Nephron progenitor cell (in vitro differentiated cells): ENCODE measurements at regions not wholly inside any gene's neighbourhood (a gene's known extent, or its start where the extent isn't known, plus 50 kb on each side); places are given as distances from the start of the nearest gene placed in this dataset.

Experiments
- DNase-seq: peaks from one replicate; pipeline ENCODE4 v3.0.0; 2021
- H3K27ac Mint-ChIP-seq: 2 replicates; pipeline ENCODE4 v1.8.0; 2021; ENCODE audit warnings: mild to moderate bottlenecking, moderate library complexity, mixed read lengths
- H3K27me3 Mint-ChIP-seq: 2 replicates; pipeline ENCODE4 v1.8.0; 2021; ENCODE audit warnings: mild to moderate bottlenecking, low read depth, mixed read lengths; ENCODE audit not compliant: poor library complexity
- H3K36me3 Mint-ChIP-seq: 2 replicates; pipeline ENCODE4 v1.8.0; 2021; ENCODE audit warnings: low read depth, mixed read lengths
- H3K4me1 Mint-ChIP-seq: 2 replicates; pipeline ENCODE4 v1.8.0; 2021; ENCODE audit warnings: mixed read lengths
- H3K4me3 Mint-ChIP-seq: 2 replicates; pipeline ENCODE4 v1.8.0; 2021; ENCODE audit warnings: mild to moderate bottlenecking, moderate library complexity, mixed read lengths
- H3K9me3 Mint-ChIP-seq: 2 replicates; pipeline ENCODE4 v1.8.0; 2021; ENCODE audit warnings: mild to moderate bottlenecking, moderate library complexity, mixed read lengths
- TF ChIP-seq, protein P1 (sequence below): fragments of 200-600 bp; sonication (generic); IDR thresholded peaks from 2 replicates; pipeline ENCODE4 v1.5.0; 2021; ENCODE audit warnings: antibody characterized with exemption

DNA sequence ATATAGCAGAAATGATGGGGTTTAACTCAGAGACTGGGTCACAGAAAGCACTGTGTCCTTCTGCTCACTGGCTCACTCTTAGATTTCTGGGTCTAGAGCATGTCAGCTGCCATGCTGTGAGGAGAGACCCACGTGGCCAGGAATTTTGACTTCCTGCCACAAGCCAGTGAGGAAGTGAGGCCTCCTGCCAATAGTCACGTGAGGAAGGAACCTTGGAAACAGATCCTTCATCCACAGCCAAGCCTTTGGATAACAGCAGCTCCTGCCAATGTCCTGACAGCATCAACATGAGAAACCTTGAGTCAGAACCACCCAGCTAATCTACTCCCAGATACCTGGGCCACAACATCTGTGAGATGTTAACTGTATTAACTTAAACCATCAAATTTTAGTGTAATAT lies 114.5 kb upstream of the PLPPR5 start:
- no peak for DNase-seq
- H3K9me3 Mint-ChIP-seq, result no peaks in the 10 kb centered on the region
- no peak overlapping the region for H3K27ac Mint-ChIP-seq
- no peaks in the 10 kb centered on the region for H3K36me3 Mint-ChIP-seq
- H3K27me3 Mint-ChIP-seq, result no peaks in the 10 kb centered on the region
- no peak overlapping the region for H3K4me3 Mint-ChIP-seq
- no peaks in the 10 kb centered on the region for H3K4me1 Mint-ChIP-seq
- TF ChIP-seq, protein P1, sequence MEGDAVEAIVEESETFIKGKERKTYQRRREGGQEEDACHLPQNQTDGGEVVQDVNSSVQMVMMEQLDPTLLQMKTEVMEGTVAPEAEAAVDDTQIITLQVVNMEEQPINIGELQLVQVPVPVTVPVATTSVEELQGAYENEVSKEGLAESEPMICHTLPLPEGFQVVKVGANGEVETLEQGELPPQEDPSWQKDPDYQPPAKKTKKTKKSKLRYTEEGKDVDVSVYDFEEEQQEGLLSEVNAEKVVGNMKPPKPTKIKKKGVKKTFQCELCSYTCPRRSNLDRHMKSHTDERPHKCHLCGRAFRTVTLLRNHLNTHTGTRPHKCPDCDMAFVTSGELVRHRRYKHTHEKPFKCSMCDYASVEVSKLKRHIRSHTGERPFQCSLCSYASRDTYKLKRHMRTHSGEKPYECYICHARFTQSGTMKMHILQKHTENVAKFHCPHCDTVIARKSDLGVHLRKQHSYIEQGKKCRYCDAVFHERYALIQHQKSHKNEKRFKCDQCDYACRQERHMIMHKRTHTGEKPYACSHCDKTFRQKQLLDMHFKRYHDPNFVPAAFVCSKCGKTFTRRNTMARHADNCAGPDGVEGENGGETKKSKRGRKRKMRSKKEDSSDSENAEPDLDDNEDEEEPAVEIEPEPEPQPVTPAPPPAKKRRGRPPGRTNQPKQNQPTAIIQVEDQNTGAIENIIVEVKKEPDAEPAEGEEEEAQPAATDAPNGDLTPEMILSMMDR, result no peak

DNA sequence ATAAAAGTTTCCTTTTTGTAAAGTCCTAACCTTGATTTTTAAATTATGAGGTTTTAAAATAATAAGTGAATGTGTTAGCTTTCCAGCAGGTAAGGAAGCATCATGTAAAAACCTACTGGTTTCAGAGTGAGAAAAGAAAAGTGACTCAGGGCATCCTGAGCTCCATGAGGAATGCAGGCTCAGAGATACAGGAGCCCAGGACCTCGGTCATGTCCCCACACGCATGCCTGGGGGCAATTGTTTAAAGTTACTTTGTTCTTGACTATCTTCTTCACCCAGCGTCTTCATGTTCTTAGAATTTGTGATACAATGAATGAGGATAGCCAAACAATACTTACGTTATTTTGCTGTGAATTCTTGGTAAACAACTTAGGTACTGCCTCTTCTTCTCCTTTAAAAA lies 117.4 kb upstream of the PLPPR5 start:
- DNase-seq, result no peak
- H3K27me3 Mint-ChIP-seq, result no peaks in the 10 kb centered on the region
- TF ChIP-seq, protein P1, result no peak
- H3K27ac Mint-ChIP-seq, result no peak overlapping the region
- peaks cover 11% of the 10 kb centered on the region for H3K9me3 Mint-ChIP-seq
- H3K4me3 Mint-ChIP-seq, result no peak overlapping the region
- H3K36me3 Mint-ChIP-seq, result no peaks in the 10 kb centered on the region
- no peaks in the 10 kb centered on the region for H3K4me1 Mint-ChIP-seq

DNA sequence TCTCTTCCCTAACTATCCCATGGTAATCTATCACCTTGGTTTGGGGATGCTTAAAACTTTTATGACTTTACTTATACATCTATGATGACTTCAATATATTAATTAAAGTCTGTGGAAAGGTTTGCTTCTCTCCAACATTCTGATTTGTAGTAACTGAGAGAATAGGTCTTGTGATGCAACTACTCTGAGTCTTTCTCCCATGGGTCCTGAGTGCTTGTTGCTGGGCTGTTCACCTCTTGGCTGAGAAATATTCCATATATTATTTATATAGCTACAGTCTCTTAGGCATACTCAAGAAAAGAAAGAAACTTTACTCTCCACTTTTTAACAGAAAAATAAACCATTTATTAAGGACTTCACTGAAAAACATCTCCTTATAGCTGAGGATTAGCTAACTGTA lies 119.3 kb upstream of the PLPPR5 start:
- Mint-ChIP-seq H3K9me3 (peaks cover 26% of the 10 kb centered on the region), H3K4me1 (no peaks in the 10 kb centered on the region), H3K27ac (no peak overlapping the region), H3K36me3 (no peaks in the 10 kb centered on the region), H3K4me3 (no peak overlapping the region), H3K27me3 (no peaks in the 10 kb centered on the region)
- TF ChIP-seq, protein P1, result no peak
- no peak for DNase-seq

DNA sequence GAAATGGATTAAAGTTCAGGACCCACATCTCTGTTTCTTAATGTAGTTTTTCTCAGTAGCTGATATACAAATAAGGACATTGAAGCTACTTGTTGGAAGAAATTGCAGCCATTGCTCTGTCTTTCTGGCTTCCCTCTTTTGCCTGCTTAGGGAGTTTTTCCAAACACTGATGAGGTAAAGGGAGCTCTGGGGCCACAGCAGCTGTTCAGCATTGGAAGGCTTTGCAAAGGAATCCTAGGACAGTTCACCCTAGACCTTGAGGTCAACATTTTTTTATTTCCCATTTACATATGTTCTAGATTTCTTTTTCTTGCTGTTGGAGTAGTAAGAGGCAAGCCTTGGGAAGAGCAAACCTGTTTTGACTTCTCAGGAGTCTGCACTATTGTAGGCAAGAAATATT lies 126.9 kb upstream of the PLPPR5 start:
- no peak overlapping the region for H3K4me3 Mint-ChIP-seq
- no peak overlapping the region for H3K27ac Mint-ChIP-seq
- peaks cover 23% of the 10 kb centered on the region for H3K9me3 Mint-ChIP-seq
- no peak for DNase-seq
- H3K4me1 Mint-ChIP-seq, result peaks cover 37% of the 10 kb centered on the region
- H3K27me3 Mint-ChIP-seq, result no peaks in the 10 kb centered on the region
- no peaks in the 10 kb centered on the region for H3K36me3 Mint-ChIP-seq
- TF ChIP-seq, protein P1, result no peak

DNA sequence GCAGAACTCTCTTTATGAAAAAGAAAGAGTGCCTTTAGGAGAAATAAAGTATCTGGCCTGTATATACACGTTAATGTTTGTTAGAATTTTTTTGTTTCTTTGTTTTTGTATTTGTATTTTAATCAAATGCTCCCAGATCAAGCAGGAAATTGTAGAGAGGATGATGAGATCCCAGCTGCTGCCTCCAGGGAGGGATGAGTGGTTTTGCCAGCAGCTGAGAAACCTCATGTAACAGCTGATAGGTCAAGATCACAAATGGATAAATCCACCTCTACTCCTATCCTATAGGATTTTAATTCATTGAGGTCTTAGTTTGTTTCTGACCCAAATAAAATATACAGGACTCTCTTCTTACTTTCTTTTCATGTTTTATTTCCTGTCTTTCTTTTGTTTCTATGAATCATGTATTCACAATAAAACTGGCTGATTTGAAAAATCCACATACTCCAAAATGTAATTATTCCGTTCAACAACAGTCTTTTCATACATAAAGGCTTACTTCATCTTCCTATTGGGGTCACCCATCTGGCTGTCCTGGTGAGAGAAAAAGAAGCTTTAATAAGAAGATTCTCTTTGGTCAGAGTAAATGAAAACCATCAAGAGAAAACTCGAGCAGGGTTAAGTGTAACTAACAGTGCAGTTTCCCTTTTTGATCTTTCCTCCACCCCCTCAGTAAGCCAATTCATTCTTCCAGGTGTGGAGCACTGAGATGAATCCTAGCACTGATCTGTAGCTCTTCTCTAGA lies 129.3 kb upstream of the PLPPR5 start:
- Mint-ChIP-seq H3K4me3 (no peak overlapping the region), H3K36me3 (no peaks in the 10 kb centered on the region), H3K27me3 (no peaks in the 10 kb centered on the region), H3K9me3 (peaks cover 14% of the 10 kb centered on the region), H3K4me1 (peaks cover 37% of the 10 kb centered on the region), H3K27ac (no peak overlapping the region)
- TF ChIP-seq, protein P1, result no peak
- no peak for DNase-seq

DNA sequence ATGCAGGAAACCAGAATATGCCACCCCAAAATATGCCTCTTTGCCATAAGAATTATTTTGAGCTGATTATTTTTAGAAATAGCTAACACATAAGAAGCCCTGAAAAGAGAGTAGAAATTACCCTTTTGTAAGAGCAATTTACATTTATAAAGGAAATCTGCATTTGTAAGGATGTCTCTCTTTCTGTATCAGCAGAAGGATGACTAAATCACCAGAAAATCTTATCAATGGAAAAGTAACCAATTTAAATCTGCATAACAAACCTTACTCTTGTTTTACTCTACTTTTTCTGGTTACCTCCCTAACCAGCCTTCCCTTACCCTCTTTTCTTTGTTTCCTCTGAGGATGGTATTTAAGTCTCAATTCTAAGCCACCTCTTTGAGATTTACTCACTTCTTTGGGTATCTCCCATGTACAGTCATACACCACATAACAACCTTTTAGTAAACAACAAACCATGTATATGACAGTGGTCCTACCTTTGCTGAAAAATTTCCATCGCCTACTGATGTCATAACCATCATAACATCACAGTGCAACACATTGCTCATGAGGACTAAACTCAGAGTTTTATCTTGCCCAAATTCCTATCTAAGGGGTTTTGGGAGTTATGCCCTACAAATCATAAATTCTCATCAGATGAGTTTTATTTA lies 126.6 kb upstream of the PLPPR4 start:
- Mint-ChIP-seq H3K36me3 (no peaks in the 10 kb centered on the region), H3K4me1 (peaks cover 16% of the 10 kb centered on the region), H3K4me3 (no peak overlapping the region), H3K27me3 (no peaks in the 10 kb centered on the region), H3K27ac (no peak overlapping the region), H3K9me3 (peaks cover 14% of the 10 kb centered on the region)
- TF ChIP-seq, protein P1, result no peak
- no peak for DNase-seq
